ENCODE measurements at regions not wholly inside any gene's neighbourhood (a gene's known extent, or its start where the extent isn't known, plus 50 kb on each side); places are given as distances from the start of the nearest gene placed in this dataset.

DNA sequence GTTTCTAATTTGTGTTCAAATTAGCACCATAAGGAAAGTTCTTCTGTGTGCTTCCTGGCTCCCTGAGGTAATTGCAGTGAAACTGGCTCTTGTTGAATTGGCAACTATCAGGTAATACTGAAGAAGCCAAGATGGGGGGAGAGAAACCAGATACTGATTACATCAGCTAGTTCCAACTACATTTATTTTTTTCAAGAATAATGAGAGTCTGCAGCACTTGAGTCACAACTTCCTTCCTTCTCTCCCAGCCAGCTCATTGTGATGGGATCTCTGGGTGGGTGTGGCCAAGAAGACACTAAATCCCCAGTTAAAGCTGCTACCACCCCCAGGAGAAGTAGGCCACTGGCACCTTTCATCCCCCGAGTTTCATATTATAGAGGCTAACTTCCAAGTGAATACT lies 100.7 kb upstream of the RXFP2 start:
- no peak overlapping the region for H3K27ac ChIP-seq (ENCODE audit: low read length)
- intact Hi-C loops (cut with micrococcal nuclease): no loop called here
- no peak overlapping the region for H2AFZ ChIP-seq (ENCODE audit: low read length)
- no peaks in the 10 kb centered on the region for H3K27me3 ChIP-seq (ENCODE audit: low read length)
- no peaks in the 10 kb centered on the region for H3K36me3 ChIP-seq (ENCODE audit: low read depth, low read length)
- H3K79me2 ChIP-seq (ENCODE audit: low read length): no peaks in the 10 kb centered on the region
- no peaks in the 10 kb centered on the region for H3K9me2 ChIP-seq (replicated peaks; ENCODE audit: low read length)
- ChIA-PET CTCF (no interaction called here), POLR2A (ENCODE audit: unreplicated experiment) (no interaction called here)
- H3K4me2 ChIP-seq (ENCODE audit: low read length): no peak overlapping the region
- no peak overlapping the region for H3K4me3 ChIP-seq (ENCODE audit: low read length)
- no TSS peak for BruUV-seq (replicated peaks)
- no peaks in the 10 kb centered on the region for H3K9me3 ChIP-seq (ENCODE audit: low read length)
- ATAC-seq: no peak
- H3K9ac ChIP-seq (ENCODE audit: low read length): no peak overlapping the region
- TF ChIP-seq, protein P1, sequence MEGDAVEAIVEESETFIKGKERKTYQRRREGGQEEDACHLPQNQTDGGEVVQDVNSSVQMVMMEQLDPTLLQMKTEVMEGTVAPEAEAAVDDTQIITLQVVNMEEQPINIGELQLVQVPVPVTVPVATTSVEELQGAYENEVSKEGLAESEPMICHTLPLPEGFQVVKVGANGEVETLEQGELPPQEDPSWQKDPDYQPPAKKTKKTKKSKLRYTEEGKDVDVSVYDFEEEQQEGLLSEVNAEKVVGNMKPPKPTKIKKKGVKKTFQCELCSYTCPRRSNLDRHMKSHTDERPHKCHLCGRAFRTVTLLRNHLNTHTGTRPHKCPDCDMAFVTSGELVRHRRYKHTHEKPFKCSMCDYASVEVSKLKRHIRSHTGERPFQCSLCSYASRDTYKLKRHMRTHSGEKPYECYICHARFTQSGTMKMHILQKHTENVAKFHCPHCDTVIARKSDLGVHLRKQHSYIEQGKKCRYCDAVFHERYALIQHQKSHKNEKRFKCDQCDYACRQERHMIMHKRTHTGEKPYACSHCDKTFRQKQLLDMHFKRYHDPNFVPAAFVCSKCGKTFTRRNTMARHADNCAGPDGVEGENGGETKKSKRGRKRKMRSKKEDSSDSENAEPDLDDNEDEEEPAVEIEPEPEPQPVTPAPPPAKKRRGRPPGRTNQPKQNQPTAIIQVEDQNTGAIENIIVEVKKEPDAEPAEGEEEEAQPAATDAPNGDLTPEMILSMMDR (conservative IDR thresholded peaks at IDR 0.05; ENCODE audit: low read depth, low read length): no peak
- no peak for TF ChIP-seq EZH2phosphoT487 (IDR thresholded peaks at IDR 0.05; ENCODE audit: borderline replicate concordance, low read length)
- TF ChIP-seq EZH2 (IDR thresholded peaks at IDR 0.05; ENCODE audit: low read length, unreplicated experiment): no peak
- H4K20me1 ChIP-seq (ENCODE audit: low read length): no peaks in the 10 kb centered on the region
- DNase-seq: peak; percentile 32
- no peaks in the 10 kb centered on the region for H3F3A ChIP-seq (ENCODE audit: low read length, unreplicated experiment)
- H3K4me1 ChIP-seq (ENCODE audit: insufficient read depth, low read length): no peaks in the 10 kb centered on the region

DNA sequence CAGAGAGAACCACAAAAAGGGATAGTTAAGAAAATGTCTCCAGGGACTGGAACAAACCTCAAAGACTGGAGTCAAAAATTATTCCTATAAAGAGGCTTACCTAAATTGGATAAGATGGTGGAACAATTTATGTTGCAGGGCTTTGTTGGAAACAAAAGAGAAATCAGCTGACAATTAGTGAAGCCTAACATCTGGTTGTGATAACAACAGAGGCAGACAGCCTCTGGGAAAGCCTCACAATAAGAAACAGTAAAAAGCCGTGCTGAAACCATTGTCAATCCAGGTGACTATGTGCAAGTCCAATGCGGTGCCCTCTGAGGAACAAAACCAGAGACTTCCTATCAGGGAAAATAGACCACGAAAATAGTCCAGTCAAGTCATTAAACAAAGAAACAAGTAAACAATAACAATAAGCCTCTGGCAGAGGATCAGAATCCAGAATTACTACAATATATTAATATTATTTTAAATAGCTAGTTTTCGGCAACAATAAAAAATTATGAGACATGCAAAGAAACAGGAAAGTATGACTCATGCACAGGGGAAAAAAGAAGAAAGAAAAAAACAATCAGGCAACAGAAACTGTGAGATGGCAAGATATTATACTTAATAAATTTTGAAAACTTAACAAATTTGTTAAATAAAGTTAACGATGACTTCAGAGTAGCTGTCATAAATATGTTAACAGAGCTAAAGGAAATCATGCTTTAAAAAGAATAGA lies 99.7 kb upstream of the RXFP2 start:
- H3K27me3 ChIP-seq (ENCODE audit: low read length): no peaks in the 10 kb centered on the region
- H2AFZ ChIP-seq (ENCODE audit: low read length): no peak overlapping the region
- BruUV-seq (replicated peaks): no TSS peak
- CTCF ChIA-PET: no interaction called here
- H4K20me1 ChIP-seq (ENCODE audit: low read length): no peaks in the 10 kb centered on the region
- no peaks in the 10 kb centered on the region for H3K36me3 ChIP-seq (ENCODE audit: low read depth, low read length)
- POLR2A ChIA-PET (ENCODE audit: unreplicated experiment): no interaction called here
- intact Hi-C loops (cut with micrococcal nuclease): no loop called here
- TF ChIP-seq, protein P1 (conservative IDR thresholded peaks at IDR 0.05; ENCODE audit: low read depth, low read length): no peak
- no peak for TF ChIP-seq EZH2phosphoT487 (IDR thresholded peaks at IDR 0.05; ENCODE audit: borderline replicate concordance, low read length)
- no peak for TF ChIP-seq EZH2 (IDR thresholded peaks at IDR 0.05; ENCODE audit: low read length, unreplicated experiment)
- H3K9me2 ChIP-seq (replicated peaks; ENCODE audit: low read length): no peaks in the 10 kb centered on the region
- H3K4me1 ChIP-seq (ENCODE audit: insufficient read depth, low read length): no peaks in the 10 kb centered on the region
- H3K4me2 ChIP-seq (ENCODE audit: low read length): no peak overlapping the region
- peak; percentile 7 for DNase-seq
- H3K4me3 ChIP-seq (ENCODE audit: low read length): no peak overlapping the region
- H3F3A ChIP-seq (ENCODE audit: low read length, unreplicated experiment): no peaks in the 10 kb centered on the region
- H3K27ac ChIP-seq (ENCODE audit: low read length): no peak overlapping the region
- no peaks in the 10 kb centered on the region for H3K79me2 ChIP-seq (ENCODE audit: low read length)
- H3K9ac ChIP-seq (ENCODE audit: low read length): no peak overlapping the region
- no peaks in the 10 kb centered on the region for H3K9me3 ChIP-seq (ENCODE audit: low read length)
- no peak for ATAC-seq

DNA sequence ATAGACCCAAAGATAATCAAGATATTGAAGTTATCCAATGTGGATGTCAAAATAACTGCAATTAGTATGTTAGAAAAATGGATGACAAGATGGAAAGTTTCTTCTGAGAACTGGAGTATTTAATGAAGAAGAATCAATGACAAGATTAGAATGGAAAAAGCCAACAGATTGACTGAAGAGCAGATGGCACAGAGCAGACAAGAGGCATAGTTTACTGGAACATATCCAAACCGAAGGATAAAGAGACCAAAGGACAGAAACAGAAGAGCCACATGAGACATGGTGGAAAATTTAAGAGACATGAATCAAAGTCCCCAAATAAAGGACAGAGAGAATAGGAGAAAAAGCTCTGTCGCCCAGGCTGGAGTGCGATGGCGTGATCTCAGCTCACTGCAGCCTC lies 89.6 kb upstream of the RXFP2 start:
- TF ChIP-seq EZH2phosphoT487 (IDR thresholded peaks at IDR 0.05; ENCODE audit: borderline replicate concordance, low read length): no peak
- no peak overlapping the region for H3K9ac ChIP-seq (ENCODE audit: low read length)
- intact Hi-C loops (cut with micrococcal nuclease): no loop called here
- no peak overlapping the region for H3K27ac ChIP-seq (ENCODE audit: low read length)
- no peaks in the 10 kb centered on the region for H3K36me3 ChIP-seq (ENCODE audit: low read depth, low read length)
- H3K4me2 ChIP-seq (ENCODE audit: low read length): no peak overlapping the region
- no peaks in the 10 kb centered on the region for H3F3A ChIP-seq (ENCODE audit: low read length, unreplicated experiment)
- H4K20me1 ChIP-seq (ENCODE audit: low read length): no peaks in the 10 kb centered on the region
- H3K4me3 ChIP-seq (ENCODE audit: low read length): no peak overlapping the region
- H3K4me1 ChIP-seq (ENCODE audit: insufficient read depth, low read length): no peaks in the 10 kb centered on the region
- ChIA-PET POLR2A (ENCODE audit: unreplicated experiment) (no interaction called here), CTCF (no interaction called here)
- H3K27me3 ChIP-seq (ENCODE audit: low read length): peaks cover 6% of the 10 kb centered on the region; the same call in 1 of the 2 replicates
- H3K9me3 ChIP-seq (ENCODE audit: low read length): no peaks in the 10 kb centered on the region
- no peaks in the 10 kb centered on the region for H3K79me2 ChIP-seq (ENCODE audit: low read length)
- no peak overlapping the region for H2AFZ ChIP-seq (ENCODE audit: low read length)
- DNase-seq (no peak), ATAC-seq (no peak)
- no TSS peak for BruUV-seq (replicated peaks)
- H3K9me2 ChIP-seq (replicated peaks; ENCODE audit: low read length): no peaks in the 10 kb centered on the region
